AML-193 (cell line): ENCODE measurements at regions not wholly inside any gene's neighbourhood (a gene's known extent, or its start where the extent isn't known, plus 50 kb on each side); places are given as distances from the start of the nearest gene placed in this dataset.
A peak's percentile ranks its signal among the peaks of the same experiment; 100 is the strongest.
"Not testable (repeated sequence)": the region's sequence is repeated elsewhere in the genome, so short reads cannot be mapped to it uniquely, and the experiment has no call there.

Experiments used
- DNase-seq, 2 experiments: peaks; one replicate each; lab custom pipeline; 2025; lab: John Stamatoyannopoulos, UW

GRCh38 chr17:77526259-77526711 lies 385.5 kb downstream of the SEC14L1 start:
- no peak for DNase-seq

DNA sequence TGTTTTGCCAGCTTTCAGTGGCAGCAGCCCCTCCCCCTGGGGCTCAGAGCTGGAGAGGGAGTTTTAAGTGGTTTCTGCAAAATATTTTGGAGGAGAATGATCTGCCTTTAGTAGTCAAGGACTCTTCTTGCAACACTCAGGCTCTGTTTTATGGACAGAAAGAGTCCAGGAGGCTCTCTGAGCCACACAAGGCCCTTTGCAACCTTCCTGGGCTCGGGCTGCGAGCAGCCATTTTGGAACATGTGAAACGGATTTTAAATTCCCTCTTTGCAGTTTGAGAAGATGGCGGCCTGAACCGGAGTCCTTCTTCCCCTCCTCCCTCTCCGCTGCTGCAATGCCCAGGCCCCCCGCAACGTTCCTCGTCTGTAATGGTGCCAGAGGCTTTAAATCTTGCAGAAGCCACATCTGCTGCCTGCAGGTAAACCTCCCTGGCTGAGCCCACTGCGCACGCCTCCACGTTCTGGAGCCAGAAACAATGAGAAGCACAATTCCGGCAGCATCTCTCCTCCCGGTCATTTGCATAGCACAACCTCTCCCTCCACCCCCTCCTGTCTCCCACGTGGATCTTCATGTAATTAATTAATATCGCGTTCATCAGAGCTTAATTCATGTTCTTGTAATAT lies 386.1 kb downstream of the SEC14L1 start:
- no peak for DNase-seq

GRCh38 chr17:77527409-77527808 lies 386.6 kb downstream of the SEC14L1 start:
- DNase-seq = no peak

GRCh38 chr17:77527836-77528505 lies 387.2 kb downstream of the SEC14L1 start:
- no peak for DNase-seq

DNA sequence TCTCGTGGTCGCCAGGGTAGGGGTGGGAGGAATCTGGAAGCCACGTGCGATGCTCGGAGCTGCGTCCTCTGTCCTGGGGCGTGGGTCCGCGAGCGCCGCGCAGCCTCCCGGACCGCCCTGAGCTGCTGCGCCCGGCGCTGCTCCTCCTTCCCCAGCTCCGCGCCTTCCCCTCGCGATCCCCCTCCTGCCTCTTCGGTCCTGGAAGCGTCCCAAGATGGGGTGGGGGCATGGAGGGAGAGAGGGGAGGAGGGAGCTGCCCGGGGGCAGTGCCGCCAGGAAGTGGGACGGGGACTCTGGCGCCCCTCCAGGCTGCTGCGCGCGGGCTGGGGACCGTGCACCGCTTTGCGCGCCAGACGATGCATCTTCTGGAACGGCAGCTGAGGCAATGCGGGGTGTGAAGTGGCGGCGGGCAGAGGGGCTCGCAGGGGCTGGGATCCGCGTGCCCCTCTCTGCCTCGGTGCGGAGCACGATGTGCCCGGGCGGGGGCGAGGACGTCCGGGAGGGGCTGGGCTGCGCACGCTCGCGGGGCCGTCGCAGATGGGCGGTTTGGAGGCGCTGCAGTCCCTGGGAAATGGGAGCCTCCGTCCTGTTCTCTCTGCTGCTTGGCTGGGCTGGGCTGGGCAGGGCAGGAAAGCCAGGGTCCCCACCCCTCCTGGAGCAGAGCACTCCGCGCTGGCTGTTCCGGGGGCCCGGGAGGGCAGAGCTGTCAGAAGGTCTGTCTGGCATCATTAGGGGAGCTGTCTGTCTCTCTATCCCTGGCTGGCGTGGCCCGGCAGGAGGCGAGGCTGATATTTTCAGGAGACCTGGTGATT lies 388.0 kb downstream of the SEC14L1 start:
- DNase-seq = no peak

DNA sequence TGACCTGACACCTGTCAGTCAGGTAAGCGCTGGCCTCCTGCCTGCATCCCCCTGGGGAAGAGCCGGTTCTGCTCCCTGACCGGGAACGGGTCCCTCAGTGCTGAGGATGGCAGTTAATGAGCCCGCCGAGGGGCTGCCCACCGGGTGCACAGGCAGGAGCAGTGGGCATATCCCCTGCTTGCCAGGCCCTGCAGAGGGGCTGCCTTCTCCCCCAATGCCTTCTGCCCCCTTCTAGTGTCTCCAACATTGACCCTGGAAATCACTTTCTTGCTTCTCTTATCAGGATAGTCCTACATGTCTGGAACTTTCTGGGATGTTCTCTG lies 388.5 kb downstream of the SEC14L1 start:
- no peak for DNase-seq

GRCh38 chr17:77530591-77530990 lies 389.8 kb downstream of the SEC14L1 start:
- no peak for DNase-seq

- no peak for DNase-seq
Observed at GRCh38 chr17:77531002-77531401, 390.2 kb downstream of the SEC14L1 start.

GRCh38 chr17:77531641-77532040 lies 390.9 kb downstream of the SEC14L1 start:
- DNase-seq = no peak

DNA sequence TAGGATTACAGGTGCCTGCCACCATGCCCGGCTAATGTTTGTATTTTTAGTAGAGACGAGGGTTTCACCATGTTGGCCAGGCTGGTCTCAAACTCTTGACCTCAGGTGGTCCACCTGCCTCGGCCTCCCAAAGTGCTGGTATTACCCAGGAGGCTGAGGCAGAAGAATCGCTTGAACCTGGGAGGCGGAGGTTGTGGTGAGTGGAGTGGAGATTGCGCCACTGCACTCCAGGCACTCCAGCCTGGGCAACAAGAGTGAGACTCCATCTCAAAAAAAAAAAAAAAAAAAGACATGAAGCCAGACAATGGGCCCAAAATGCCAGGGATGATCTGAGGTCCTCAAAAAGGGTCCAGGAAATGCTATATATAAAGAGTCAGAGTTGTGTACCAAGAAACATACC lies 392.9 kb downstream of the SEC14L1 start:
- not testable (repeated sequence) for DNase-seq

GRCh38 chr17:77534137-77534536 lies 393.4 kb downstream of the SEC14L1 start:
- no peak for DNase-seq

DNA sequence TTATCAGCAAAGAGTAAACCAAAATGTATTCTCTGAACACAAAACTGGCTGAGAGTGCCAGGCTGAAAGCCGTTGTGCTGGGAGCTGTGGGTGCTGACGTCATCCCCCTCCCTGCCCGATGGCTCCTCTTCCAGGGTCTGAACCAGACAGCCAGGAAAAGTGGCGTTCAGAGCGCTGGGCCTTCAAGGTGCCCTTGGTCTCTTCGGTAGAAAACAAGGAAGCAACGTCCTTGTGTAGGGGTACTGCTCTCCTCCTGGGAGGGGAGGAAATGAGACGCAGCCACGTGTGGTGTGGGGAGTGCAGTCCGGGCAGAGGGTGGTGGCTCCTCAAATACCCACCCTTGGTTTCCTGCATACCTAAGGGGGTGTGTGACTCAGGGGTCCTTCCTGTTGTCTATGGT lies 394.7 kb downstream of the SEC14L1 start:
- DNase-seq = no peak

GRCh38 chr17:77535892-77536291 lies 395.1 kb downstream of the SEC14L1 start:
- no peak for DNase-seq

GRCh38 chr17:77537566-77537965 lies 396.8 kb downstream of the SEC14L1 start:
- DNase-seq = no peak

DNA sequence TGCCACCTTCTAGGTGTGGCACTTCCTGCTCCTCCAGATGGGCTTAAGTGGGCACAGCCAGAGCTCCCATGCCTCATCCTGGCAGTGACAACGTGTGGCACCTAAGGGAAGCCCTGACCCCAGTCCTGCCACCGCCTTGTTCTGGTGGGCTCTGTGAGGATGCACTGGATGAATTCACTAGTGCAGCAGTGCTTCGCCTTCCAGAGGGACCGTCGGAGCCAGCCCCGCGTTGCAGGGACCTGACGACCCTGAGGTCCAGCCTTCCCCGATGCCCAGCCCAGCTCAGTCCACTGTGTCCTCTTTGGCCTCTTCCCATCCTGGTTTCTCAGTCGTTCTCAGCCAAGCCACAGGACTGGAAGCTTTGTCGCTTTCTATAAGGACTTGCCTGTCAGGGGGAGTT lies 399.8 kb downstream of the SEC14L1 start:
- no peak for DNase-seq

DNA sequence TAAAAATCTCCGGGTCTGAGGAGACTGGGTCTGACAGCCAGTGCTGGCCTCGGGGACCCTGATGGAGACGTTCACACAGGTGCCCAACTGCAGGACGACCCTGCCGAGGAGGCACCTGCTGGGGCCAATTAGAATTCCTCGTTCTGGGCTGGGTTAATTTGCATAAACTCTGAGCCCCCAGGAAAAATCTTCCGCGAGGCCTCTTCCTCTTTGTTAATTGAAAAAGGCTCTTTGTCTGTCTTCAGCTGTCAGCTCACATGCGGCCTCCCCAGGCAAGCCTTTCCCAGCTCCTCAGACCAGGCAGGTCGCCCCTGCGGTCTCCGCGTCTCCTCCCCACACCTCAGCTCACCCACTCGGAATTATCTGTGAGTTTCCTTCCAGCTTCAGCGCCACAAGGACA lies 400.2 kb downstream of the SEC14L1 start:
- DNase-seq = no peak

DNA sequence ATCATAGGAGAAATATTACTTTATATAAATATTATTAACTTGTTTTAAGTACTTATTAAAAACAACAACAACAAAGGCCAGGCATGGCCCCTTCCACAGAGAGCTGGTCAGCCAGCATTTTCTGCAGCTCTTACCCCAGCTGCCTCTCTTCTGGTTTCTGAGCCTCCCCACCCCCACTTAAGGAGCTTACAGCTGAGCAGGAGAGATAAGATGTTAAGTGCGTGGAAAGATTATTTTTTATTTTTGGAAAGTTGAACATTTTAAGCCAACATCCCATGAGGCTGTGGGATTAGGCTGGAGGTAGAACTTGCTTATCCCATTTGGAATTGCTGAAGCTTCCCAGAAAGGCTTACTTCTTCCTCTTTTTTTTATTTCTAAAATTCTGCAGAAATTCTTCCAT lies 401.2 kb downstream of the SEC14L1 start:
- DNase-seq = no peak

GRCh38 chr17:77542551-77543490 lies 402.1 kb downstream of the SEC14L1 start:
- DNase-seq = peak; percentile 66 to 69

DNA sequence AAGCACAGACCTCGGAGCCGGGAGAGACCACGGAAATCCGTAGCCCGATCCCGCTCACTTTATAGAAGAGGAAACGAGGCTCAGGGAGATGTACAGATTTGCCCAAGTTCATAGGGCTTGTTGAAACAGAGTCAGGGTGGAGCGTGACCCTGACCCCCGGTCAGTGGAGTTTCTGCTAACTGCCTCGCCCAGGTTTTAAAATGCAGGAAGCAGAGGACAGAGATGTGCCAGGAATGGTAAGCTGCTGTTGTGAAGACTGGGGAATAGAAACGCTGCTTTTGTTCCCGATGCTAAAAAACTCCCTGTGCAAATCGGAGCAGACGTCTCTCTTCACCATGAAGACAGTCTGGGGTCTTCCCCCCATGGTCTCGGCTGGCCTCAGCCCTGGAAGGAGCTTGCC lies 403.0 kb downstream of the SEC14L1 start:
- DNase-seq = no peak

- DNase-seq = no peak
Observed at GRCh38 chr17:77544347-77545110, 403.8 kb downstream of the SEC14L1 start.

DNA sequence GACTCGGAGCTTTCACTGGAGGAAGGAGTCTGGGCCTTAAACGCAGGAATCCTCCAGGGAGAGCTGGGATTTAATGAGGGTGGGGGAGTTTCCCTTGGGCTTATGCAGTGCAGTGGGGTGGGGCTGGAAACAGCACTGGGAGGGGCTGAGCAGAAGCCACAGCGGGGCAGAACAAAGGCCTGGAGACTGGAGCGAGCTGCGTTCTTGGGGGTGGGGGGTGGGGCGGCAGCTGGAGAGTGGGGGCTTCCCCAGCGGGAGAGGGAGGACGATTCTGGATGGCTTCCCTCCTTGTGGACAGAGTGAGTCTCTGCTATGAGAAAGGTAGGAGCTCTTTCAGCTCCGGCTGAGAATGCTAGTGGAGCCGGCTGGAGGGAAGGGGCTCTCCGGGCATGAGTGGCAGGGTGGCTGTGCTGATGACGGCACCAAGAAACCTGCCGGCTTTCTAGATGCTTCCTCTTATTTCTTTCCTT lies 406.0 kb downstream of the SEC14L1 start:
- DNase-seq = no peak
